ENCODE measurements at regions not wholly inside any gene's neighbourhood (a gene's known extent, or its start where the extent isn't known, plus 50 kb on each side); places are given as distances from the start of the nearest gene placed in this dataset.

DNA sequence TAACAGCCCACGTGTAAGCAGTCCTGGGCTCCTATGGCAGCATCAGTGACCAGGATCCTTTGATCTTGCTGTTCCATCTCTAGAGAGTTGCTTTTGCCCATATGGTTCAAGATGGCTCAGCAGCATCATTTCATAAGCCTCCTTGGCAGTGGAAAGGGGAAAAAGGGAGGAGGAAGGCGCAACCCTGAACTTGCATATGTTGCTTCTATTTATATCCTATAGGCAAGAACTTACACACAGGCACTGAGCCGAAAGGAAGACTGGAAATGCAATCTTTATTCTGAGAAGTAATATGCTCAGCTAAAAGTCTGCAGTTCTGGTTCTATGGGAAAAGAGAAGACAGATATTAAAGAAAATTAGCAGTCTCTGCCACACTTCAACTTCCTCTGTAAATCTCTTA, 167.7 kb upstream of the PLXNC1 start:
- intact Hi-C loops (cut with micrococcal nuclease; ENCODE audit: unreplicated experiment) = no loop called here
- FAIRE-seq (no peak), ATAC-seq (no peak), DNase-seq (ENCODE audit: low read depth, low spot score) (no peak)
- ChIA-PET RAD21 (ENCODE audit: unreplicated experiment) (interaction anchor here (0.6 to 1.1 kb wide), 2 partner anchors 122 to 144 kb away, joined by 3 to 4 read pairs; no protein-coding TSS in a partner anchor), POLR2A (interaction anchor here (0.6 kb wide), 1 partner anchor 240 kb away, joined by 3 read pairs; no protein-coding TSS in a partner anchor), SMC1A (ENCODE audit: uncharacterized antibody, unreplicated experiment) (no interaction called here), CTCF (interaction anchor here (2.1 kb wide), 1 partner anchor 120 kb away, joined by 6 read pairs; no protein-coding TSS in a partner anchor)
- Histone ChIP-seq H3K36me3 (ENCODE audit: control insufficient read depth in 2 of 2, insufficient read depth in 2 of 2, low read length in 1 of 2) (no peaks in the 10 kb centered on the region), H2AFZ (ENCODE audit: control insufficient read depth, low read depth, low read length) (no peak overlapping the region), H3K79me2 (ENCODE audit: control insufficient read depth, insufficient read depth, low read length) (no peaks in the 10 kb centered on the region), H3K9me3 (replicated peaks; ENCODE audit: control insufficient read depth, insufficient read depth, low read length) (no peaks in the 10 kb centered on the region), H3K27me3 (replicated peaks in 1 of 2; ENCODE audit: control insufficient read depth in 2 of 2, insufficient read depth in 2 of 2, low read length in 1 of 2) (no peaks in the 10 kb centered on the region; a peak in 2 of 4 replicates), H3K4me3 (no peak overlapping the region), H3K27ac (ENCODE audit: control insufficient read depth, insufficient read depth) (no peak overlapping the region), H3K9ac (ENCODE audit: control insufficient read depth, insufficient read depth, low read length) (no peak overlapping the region), H4K20me1 (ENCODE audit: control insufficient read depth, insufficient read depth) (no peaks in the 10 kb centered on the region), H3K4me2 (ENCODE audit: control insufficient read depth, insufficient read depth) (no peak overlapping the region), H3K4me1 (ENCODE audit: control insufficient read depth, insufficient read depth, low read length) (no peaks in the 10 kb centered on the region)
- in situ Hi-C loops (cut with MboI) = no loop called here
- no TSS peak for BruUV-seq (replicated peaks)
- 33% methylated on average over 3 of the region's 3 CpGs for WGBS (ENCODE audit: insufficient coverage, insufficient replicate concordance, low lambda C conversion rate, missing lambda C conversion rate)
- no peak for TF ChIP-seq WRNIP1 (IDR thresholded peaks at IDR 0.05; ENCODE audit: borderline replicate concordance, low read depth, low read length)
- TF ChIP-seq ZNF207 (IDR thresholded peaks at IDR 0.05; ENCODE audit: borderline replicate concordance) = no peak
- no peak for TF ChIP-seq TBL1XR1 (IDR thresholded peaks at IDR 0.05; ENCODE audit: low read depth, low read length)
- TF ChIP-seq SMAD1 (IDR thresholded peaks at IDR 0.05; ENCODE audit: low read depth, partially characterized antibody) = no peak
- TF ChIP-seq FOXM1 (IDR thresholded peaks at IDR 0.05; ENCODE audit: low read depth, low read length) = no peak
- no peak for TF ChIP-seq PAX5 (IDR thresholded peaks at IDR 0.05; ENCODE audit: borderline replicate concordance, low read depth, low read length)
- TF ChIP-seq, protein P1, sequence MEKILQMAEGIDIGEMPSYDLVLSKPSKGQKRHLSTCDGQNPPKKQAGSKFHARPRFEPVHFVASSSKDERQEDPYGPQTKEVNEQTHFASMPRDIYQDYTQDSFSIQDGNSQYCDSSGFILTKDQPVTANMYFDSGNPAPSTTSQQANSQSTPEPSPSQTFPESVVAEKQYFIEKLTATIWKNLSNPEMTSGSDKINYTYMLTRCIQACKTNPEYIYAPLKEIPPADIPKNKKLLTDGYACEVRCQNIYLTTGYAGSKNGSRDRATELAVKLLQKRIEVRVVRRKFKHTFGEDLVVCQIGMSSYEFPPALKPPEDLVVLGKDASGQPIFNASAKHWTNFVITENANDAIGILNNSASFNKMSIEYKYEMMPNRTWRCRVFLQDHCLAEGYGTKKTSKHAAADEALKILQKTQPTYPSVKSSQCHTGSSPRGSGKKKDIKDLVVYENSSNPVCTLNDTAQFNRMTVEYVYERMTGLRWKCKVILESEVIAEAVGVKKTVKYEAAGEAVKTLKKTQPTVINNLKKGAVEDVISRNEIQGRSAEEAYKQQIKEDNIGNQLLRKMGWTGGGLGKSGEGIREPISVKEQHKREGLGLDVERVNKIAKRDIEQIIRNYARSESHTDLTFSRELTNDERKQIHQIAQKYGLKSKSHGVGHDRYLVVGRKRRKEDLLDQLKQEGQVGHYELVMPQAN (conservative IDR thresholded peaks at IDR 0.05) = no peak
- TF ChIP-seq KAT2A (conservative IDR thresholded peaks at IDR 0.05; ENCODE audit: control insufficient read depth, low read depth, low read length) = no peak
- TF ChIP-seq RFX5 (IDR thresholded peaks at IDR 0.05; ENCODE audit: low read depth, low read length) = no peak
- TF ChIP-seq POLR2A (IDR thresholded peaks at IDR 0.05; ENCODE audit: low read depth, low read length) = no peak
- TF ChIP-seq, protein P2, sequence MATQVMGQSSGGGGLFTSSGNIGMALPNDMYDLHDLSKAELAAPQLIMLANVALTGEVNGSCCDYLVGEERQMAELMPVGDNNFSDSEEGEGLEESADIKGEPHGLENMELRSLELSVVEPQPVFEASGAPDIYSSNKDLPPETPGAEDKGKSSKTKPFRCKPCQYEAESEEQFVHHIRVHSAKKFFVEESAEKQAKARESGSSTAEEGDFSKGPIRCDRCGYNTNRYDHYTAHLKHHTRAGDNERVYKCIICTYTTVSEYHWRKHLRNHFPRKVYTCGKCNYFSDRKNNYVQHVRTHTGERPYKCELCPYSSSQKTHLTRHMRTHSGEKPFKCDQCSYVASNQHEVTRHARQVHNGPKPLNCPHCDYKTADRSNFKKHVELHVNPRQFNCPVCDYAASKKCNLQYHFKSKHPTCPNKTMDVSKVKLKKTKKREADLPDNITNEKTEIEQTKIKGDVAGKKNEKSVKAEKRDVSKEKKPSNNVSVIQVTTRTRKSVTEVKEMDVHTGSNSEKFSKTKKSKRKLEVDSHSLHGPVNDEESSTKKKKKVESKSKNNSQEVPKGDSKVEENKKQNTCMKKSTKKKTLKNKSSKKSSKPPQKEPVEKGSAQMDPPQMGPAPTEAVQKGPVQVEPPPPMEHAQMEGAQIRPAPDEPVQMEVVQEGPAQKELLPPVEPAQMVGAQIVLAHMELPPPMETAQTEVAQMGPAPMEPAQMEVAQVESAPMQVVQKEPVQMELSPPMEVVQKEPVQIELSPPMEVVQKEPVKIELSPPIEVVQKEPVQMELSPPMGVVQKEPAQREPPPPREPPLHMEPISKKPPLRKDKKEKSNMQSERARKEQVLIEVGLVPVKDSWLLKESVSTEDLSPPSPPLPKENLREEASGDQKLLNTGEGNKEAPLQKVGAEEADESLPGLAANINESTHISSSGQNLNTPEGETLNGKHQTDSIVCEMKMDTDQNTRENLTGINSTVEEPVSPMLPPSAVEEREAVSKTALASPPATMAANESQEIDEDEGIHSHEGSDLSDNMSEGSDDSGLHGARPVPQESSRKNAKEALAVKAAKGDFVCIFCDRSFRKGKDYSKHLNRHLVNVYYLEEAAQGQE (IDR thresholded peaks at IDR 0.05; ENCODE audit: low read depth, low read length) = no peak
- TF ChIP-seq POLR2AphosphoS5 (IDR thresholded peaks at IDR 0.05; ENCODE audit: low read length) = no peak
- TF ChIP-seq CBFB (IDR thresholded peaks at IDR 0.05; ENCODE audit: low read depth) = no peak
- TF ChIP-seq MTA3 (IDR thresholded peaks at IDR 0.05; ENCODE audit: borderline replicate concordance, low read length) = no peak
- no peak for TF ChIP-seq TCF12 (IDR thresholded peaks at IDR 0.05; ENCODE audit: low read depth, low read length)
- TF ChIP-seq SIX5 (IDR thresholded peaks at IDR 0.05; ENCODE audit: low read depth, low read length, severe bottlenecking) = no peak
- TF ChIP-seq NR2C1 (IDR thresholded peaks at IDR 0.05) = no peak
- no peak for TF ChIP-seq NR2C2 (IDR thresholded peaks at IDR 0.05; ENCODE audit: borderline replicate concordance, control insufficient read depth, insufficient read length, low read depth)
- TF ChIP-seq SRF (IDR thresholded peaks at IDR 0.05; ENCODE audit: low read depth in 2 of 2, low read length in 2 of 2) = no peak
